Lower lobe of right lung (tissue), 2 donors: ENCODE measurements at regions not wholly inside any gene's neighbourhood (a gene's known extent, or its start where the extent isn't known, plus 50 kb on each side); places are given as distances from the start of the nearest gene placed in this dataset.

Experiments used
- ATAC-seq, 2 donors: fragments of 200-7000 bp; cut with Tn5 transposase; one replicate each; pipeline ENCODE4 v1.9.1; 2020 to 2022; ENCODE audit warnings: mild to moderate bottlenecking in 2 of 2, moderate library complexity in 2 of 2
- DNase-seq: peaks from one replicate; pipeline ENCODE4 v3.0.0-alpha.2; 2020
- H3K27ac ChIP-seq: fragments of 200-600 bp; one replicate; pipeline ENCODE4 v1.8.0; 2022
- H3K27me3 ChIP-seq: fragments of 200-600 bp; one replicate; pipeline ENCODE4 v1.8.0; 2022; ENCODE audit warnings: low read depth
- H3K36me3 ChIP-seq: fragments of 200-600 bp; one replicate; pipeline ENCODE4 v1.8.0; 2022; ENCODE audit warnings: mild to moderate bottlenecking
- H3K4me1 ChIP-seq: fragments of 200-600 bp; one replicate; pipeline ENCODE4 v1.8.0; 2022
- H3K4me3 ChIP-seq: fragments of 200-600 bp; one replicate; pipeline ENCODE4 v1.8.0; 2022; ENCODE audit warnings: mild to moderate bottlenecking
- H3K9me3 ChIP-seq: fragments of 200-600 bp; one replicate; pipeline ENCODE4 v1.8.0; 2022
- intact Hi-C: fragments of 100-400 bp; cut with DNase I; formaldehyde crosslinking; loops from one replicate; pipeline ENCODE4 v1.11.0; 2022
- TF ChIP-seq, protein P1 (sequence below): fragments of 200-600 bp; IDR thresholded peaks from one replicate; pipeline ENCODE4 v1.8.0; 2022; ENCODE audit warnings: antibody characterized with exemption, mild to moderate bottlenecking
- donor health status: DM: no; HTN: yes; CAD: no; lungs with severe emphysema.

DNA sequence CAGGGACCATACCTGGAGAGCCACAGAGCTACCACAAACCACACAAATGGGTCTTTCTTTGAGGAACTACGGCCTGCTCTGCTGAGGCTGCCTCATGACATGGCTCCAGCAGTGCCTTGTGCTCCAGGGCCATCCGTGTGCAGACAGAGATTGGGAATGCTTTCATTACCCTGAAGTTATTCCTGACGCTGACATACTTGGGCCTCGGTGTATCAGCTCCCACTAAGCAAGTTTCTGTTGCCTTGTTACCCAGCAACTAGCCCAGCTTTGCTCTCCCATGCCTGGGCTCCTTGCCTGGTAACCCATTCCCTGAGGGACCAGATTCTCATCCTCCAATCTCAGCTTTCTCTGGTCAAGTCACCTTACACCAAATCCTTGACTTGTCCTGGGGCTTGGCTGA lies 80.3 kb upstream of the FZD7 start:
- ATAC-seq = no peak
- intact Hi-C loops = no loop called here
- H3K4me3 ChIP-seq = no peak overlapping the region
- no peak for DNase-seq
- H3K36me3 ChIP-seq = no peaks in the 10 kb centered on the region
- H3K27ac ChIP-seq = no peak overlapping the region
- no peaks in the 10 kb centered on the region for H3K27me3 ChIP-seq
- no peaks in the 10 kb centered on the region for H3K4me1 ChIP-seq
- TF ChIP-seq, protein P1, sequence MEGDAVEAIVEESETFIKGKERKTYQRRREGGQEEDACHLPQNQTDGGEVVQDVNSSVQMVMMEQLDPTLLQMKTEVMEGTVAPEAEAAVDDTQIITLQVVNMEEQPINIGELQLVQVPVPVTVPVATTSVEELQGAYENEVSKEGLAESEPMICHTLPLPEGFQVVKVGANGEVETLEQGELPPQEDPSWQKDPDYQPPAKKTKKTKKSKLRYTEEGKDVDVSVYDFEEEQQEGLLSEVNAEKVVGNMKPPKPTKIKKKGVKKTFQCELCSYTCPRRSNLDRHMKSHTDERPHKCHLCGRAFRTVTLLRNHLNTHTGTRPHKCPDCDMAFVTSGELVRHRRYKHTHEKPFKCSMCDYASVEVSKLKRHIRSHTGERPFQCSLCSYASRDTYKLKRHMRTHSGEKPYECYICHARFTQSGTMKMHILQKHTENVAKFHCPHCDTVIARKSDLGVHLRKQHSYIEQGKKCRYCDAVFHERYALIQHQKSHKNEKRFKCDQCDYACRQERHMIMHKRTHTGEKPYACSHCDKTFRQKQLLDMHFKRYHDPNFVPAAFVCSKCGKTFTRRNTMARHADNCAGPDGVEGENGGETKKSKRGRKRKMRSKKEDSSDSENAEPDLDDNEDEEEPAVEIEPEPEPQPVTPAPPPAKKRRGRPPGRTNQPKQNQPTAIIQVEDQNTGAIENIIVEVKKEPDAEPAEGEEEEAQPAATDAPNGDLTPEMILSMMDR = no peak
- no peaks in the 10 kb centered on the region for H3K9me3 ChIP-seq

DNA sequence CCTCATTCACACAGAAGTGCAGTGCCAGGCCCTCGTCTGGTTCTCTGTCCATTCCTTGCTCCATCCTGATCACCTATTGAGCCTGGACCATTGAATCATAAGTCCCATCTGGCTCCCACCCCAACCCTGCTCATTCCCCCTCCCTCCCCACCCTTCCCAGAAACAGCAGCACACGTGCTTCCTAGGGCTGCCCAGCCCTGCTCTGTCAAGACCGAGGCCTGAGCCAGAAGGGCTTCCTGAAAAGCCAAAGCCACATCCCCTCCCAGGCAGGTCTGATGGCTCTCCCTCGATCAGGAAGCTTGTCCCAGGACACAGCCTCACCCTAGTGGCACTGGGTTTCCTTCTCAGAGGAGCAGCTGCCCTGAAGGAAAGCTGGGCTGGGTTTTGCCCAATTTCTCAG lies 79.8 kb upstream of the FZD7 start:
- DNase-seq (no peak), ATAC-seq (no peak)
- Histone ChIP-seq H3K9me3 (no peaks in the 10 kb centered on the region), H3K4me1 (no peaks in the 10 kb centered on the region), H3K36me3 (no peaks in the 10 kb centered on the region), H3K4me3 (no peak overlapping the region), H3K27me3 (no peaks in the 10 kb centered on the region), H3K27ac (no peak overlapping the region)
- intact Hi-C loops = no loop called here
- TF ChIP-seq, protein P1 = no peak

DNA sequence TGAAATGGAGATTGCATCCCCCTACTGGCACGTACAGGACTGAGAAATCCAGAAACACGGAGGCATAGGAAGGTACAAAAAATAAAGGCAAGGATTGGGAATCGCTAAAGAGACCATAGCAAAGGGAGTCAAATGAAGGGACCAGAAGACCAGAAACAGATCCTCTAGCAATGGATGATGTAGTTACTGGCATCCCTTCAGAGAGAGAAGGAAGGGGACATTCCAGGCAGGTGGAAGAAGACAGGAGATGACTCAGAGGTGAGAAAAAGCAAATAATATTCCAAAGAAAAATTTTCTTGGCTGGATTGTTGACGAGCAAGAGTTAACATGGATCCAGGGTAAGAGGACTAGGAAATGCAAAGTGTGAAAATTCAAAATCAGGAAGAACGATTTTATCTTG lies 78.4 kb upstream of the FZD7 start:
- H3K4me1 ChIP-seq = no peaks in the 10 kb centered on the region
- TF ChIP-seq, protein P1 = no peak
- H3K27me3 ChIP-seq = no peaks in the 10 kb centered on the region
- no peaks in the 10 kb centered on the region for H3K36me3 ChIP-seq
- intact Hi-C loops = no loop called here
- no peak for ATAC-seq
- H3K4me3 ChIP-seq = no peak overlapping the region
- H3K27ac ChIP-seq = no peak overlapping the region
- H3K9me3 ChIP-seq = no peaks in the 10 kb centered on the region
- no peak for DNase-seq

DNA sequence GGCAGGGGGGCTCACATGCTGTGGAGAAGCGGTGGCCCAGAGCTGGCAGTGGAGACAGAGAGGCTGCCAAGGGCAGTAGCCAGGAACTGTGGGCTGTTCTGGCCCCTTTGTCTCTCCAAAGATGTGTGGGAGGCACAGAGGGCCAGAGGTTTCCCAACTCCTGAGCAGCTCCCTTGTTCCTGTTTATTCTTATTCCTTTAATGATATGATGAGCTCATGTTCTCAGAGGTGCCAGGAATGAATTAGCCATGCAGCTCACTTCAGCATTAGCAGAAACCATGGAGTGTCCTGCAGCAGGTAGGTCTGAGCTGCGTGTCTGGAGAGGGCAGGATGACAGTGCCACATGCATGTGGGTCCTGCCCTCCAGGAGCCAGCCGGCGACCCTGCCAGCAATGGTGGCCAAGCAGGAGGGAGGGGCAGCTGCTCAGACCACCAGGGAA lies 77.9 kb upstream of the FZD7 start:
- DNase-seq (no peak), ATAC-seq (peak in 1 of 2 donors; percentile 21)
- Histone ChIP-seq H3K27ac (no peak overlapping the region), H3K4me3 (no peak overlapping the region), H3K36me3 (no peaks in the 10 kb centered on the region), H3K27me3 (no peaks in the 10 kb centered on the region), H3K4me1 (no peaks in the 10 kb centered on the region), H3K9me3 (no peaks in the 10 kb centered on the region)
- intact Hi-C loops = no loop called here
- TF ChIP-seq, protein P1 = no peak

DNA sequence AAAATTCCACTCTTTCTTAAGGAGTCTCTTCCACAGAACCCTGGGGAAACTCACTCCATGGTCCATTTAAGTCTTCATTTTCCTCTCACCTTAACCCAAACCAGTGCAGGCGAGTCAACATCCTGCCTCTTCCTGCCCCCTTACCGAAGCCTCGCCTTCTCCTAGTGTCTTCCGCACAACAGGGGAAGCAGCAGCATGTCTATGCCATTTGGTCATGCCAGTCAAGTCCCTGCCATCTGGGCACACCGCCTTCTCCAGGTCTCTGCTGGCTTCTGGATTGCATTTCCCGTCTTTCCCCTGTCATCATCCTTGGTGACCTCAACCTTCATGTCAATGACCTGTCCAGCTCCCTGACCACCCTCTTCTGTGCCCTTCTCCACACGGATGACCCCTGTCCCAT lies 77.3 kb upstream of the FZD7 start:
- Histone ChIP-seq H3K9me3 (no peaks in the 10 kb centered on the region), H3K27ac (no peak overlapping the region), H3K27me3 (no peaks in the 10 kb centered on the region), H3K4me3 (no peak overlapping the region), H3K36me3 (no peaks in the 10 kb centered on the region), H3K4me1 (no peaks in the 10 kb centered on the region)
- TF ChIP-seq, protein P1 = no peak
- intact Hi-C loops = no loop called here
- DNase-seq (no peak), ATAC-seq (no peak)

DNA sequence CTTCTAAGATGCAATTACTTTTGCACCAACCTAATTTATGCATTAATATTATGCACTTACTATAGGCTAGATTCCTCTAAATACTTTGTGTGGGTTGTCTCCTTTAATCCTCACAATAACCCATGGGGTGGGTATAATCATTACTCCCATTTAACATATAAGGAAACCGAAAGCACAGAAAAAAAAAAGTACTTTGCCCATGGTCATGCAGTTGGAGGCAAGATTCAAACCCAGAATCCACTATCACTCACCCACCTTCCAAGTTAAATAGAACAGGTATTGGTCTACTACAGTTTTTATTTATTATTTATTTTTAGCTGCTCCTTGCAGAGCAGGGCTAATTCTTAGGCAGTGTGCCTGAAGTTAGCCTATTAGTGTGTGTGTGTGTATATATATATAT lies 76.6 kb upstream of the FZD7 start:
- no peak overlapping the region for H3K4me3 ChIP-seq
- no peak overlapping the region for H3K27ac ChIP-seq
- intact Hi-C loops = no loop called here
- H3K4me1 ChIP-seq = no peaks in the 10 kb centered on the region
- TF ChIP-seq, protein P1 = no peak
- ATAC-seq (no peak), DNase-seq (no peak)
- no peaks in the 10 kb centered on the region for H3K27me3 ChIP-seq
- H3K36me3 ChIP-seq = no peaks in the 10 kb centered on the region
- H3K9me3 ChIP-seq = no peaks in the 10 kb centered on the region
